Activated T-cell treated with anti-CD3 and anti-CD28 coated beads for 4 hours (primary cell): ENCODE measurements at regions not wholly inside any gene's neighbourhood (a gene's known extent, or its start where the extent isn't known, plus 50 kb on each side); places are given as distances from the start of the nearest gene placed in this dataset.
A peak's percentile ranks its signal among the peaks of the same experiment; 100 is the strongest.
"Not testable (repeated sequence)": the region's sequence is repeated elsewhere in the genome, so short reads cannot be mapped to it uniquely, and the experiment has no call there.

ENCODE experiments used
- DNase-seq: peaks from one replicate; pipeline ENCODE4 v3.0.0-alpha.2; 2020

- DNase-seq = no peak
These were observed 161.1 kb downstream of the PHF8 start for GRCh38 chrX:53883196-53883595.

- DNase-seq = no peak
These were observed 161.9 kb downstream of the PHF8 start for GRCh38 chrX:53882331-53882730.

GRCh38 chrX:53880786-53881185, 163.5 kb downstream of the PHF8 start:
- DNase-seq = not testable (repeated sequence)

GRCh38 chrX:53859890-53860289, 173.4 kb upstream of the HUWE1 start:
- no peak for DNase-seq

GRCh38 chrX:53831662-53832635, 145.4 kb upstream of the HUWE1 start:
- peak; percentile 36 for DNase-seq

- no peak for DNase-seq
These were observed 138.2 kb upstream of the HUWE1 start for GRCh38 chrX:53824686-53825085.

- not testable (repeated sequence) for DNase-seq
These were observed 131.6 kb upstream of the HUWE1 start for GRCh38 chrX:53818115-53818514.

GRCh38 chrX:53817548-53817947, 131.0 kb upstream of the HUWE1 start:
- no peak for DNase-seq

GRCh38 chrX:53813670-53814440, 127.3 kb upstream of the HUWE1 start:
- no peak for DNase-seq

- DNase-seq = no peak
These were observed 111.8 kb upstream of the HUWE1 start for GRCh38 chrX:53798281-53798680.

- DNase-seq = no peak
These were observed 109.1 kb upstream of the HUWE1 start for GRCh38 chrX:53795576-53795975.

- DNase-seq = no peak
These were observed 107.7 kb upstream of the HUWE1 start for GRCh38 chrX:53794181-53794580.

- no peak for DNase-seq
These were observed 82.3 kb upstream of the HUWE1 start for GRCh38 chrX:53768865-53769264.

GRCh38 chrX:53768451-53768850, 81.9 kb upstream of the HUWE1 start:
- DNase-seq = no peak

GRCh38 chrX:53767544-53767943, 81.0 kb upstream of the HUWE1 start:
- DNase-seq = no peak

- not testable (repeated sequence) for DNase-seq
These were observed 70.7 kb upstream of the HUWE1 start for GRCh38 chrX:53757181-53757580.

GRCh38 chrX:53746718-53747117, 60.2 kb upstream of the HUWE1 start:
- no peak for DNase-seq

- DNase-seq = no peak
These were observed 56.7 kb upstream of the HUWE1 start for GRCh38 chrX:53743244-53743643.

GRCh38 chrX:53738370-53738906, 51.9 kb upstream of the HUWE1 start:
- DNase-seq = no peak
